HepG2 (cell line): ENCODE measurements at regions not wholly inside any gene's neighbourhood (a gene's known extent, or its start where the extent isn't known, plus 50 kb on each side); places are given as distances from the start of the nearest gene placed in this dataset.

Experiments
- ATAC-seq: fragments of 200-7000 bp; cut with Tn5 transposase; 3 replicates; pipeline ENCODE4 v1.9.1; 2020; ENCODE audit warnings: mild to moderate bottlenecking, moderate library complexity
- BruUV-seq: library from RNA; stranded (reverse); fragments of 400-500 nt; replicated peaks from 2 replicates; lab custom pipeline; 2021; lab: Mats Ljungman, UMichigan
- CTCF ChIA-PET: fragments of 300-600 bp; formaldehyde crosslinking; extraction: SDS; loops from one replicate; lab custom pipeline; 2021; ENCODE audit warnings: low total read pairs, inconsistent platforms, low intra/inter-chr PET ratio; lab: Yijun Ruan, JAX
- POLR2A ChIA-PET: fragments of 350-600 bp; sonication (Branson Sonifier 250); formaldehyde crosslinking; loops from one replicate; lab custom pipeline; 2020; ENCODE audit warnings: antibody characterized with exemption, inconsistent platforms; lab: Yijun Ruan, JAX
- DNase-seq: peaks from one replicate; pipeline ENCODE4 v3.0.0-alpha.2; 2015; ENCODE audit warnings: low spot score
- FAIRE-seq: peaks from 3 replicates; lab custom pipeline; 2011; peaks lifted over from hg19 to GRCh38; lab: Jason Lieb, UNC
- H2AFZ ChIP-seq: one replicate; pipeline ENCODE4 v1.6.1; 2011; ENCODE audit warnings: low read length, inconsistent platforms
- H3K27ac ChIP-seq: fragments of 300-600 bp; 3 replicates; pipeline ENCODE4 v1.8.0; 2011; ENCODE audit warnings: mixed run types, mild to moderate bottlenecking, mixed read lengths, low read length, inconsistent platforms; ENCODE audit not compliant: insufficient read depth; ENCODE audit errors: extremely low read length
- H3K27me3 ChIP-seq, 2 experiments: fragments of 200-600 bp in 1 of 2; 2 replicates in 1 of 2; 3 replicates in 1 of 2; pipeline versions ENCODE4 v1.6.0 to v1.8.0; 2011; ENCODE audit warnings: low read length in 2 of 2, mild to moderate bottlenecking in 2 of 2, moderate library complexity in 2 of 2, inconsistent platforms in 1 of 2; ENCODE audit not compliant: insufficient read depth in 2 of 2, control insufficient read depth in 1 of 2
- H3K36me3 ChIP-seq, 2 experiments: fragments of 200-600 bp in 1 of 2; replicated peaks in 1 of 2; 2 replicates in 1 of 2; 3 replicates in 1 of 2; pipeline versions ENCODE4 v1.5.1 to v1.8.0; 2011; ENCODE audit warnings: low read length in 2 of 2, inconsistent platforms in 1 of 2; ENCODE audit not compliant: insufficient read depth in 2 of 2, control insufficient read depth in 1 of 2
- H3K4me1 ChIP-seq: 2 replicates; pipeline ENCODE4 v1.5.1; 2012; ENCODE audit warnings: low read length, inconsistent platforms; ENCODE audit not compliant: insufficient read depth
- H3K4me2 ChIP-seq: 2 replicates; pipeline ENCODE4 v1.6.0; 2011; ENCODE audit warnings: low read depth, low read length, inconsistent platforms
- H3K4me3 ChIP-seq, 3 experiments: fragments of 200-600 bp in 1 of 3; sonication (generic), shearing (Covaris generic) in 1 of 3; replicated peaks in 1 of 3; 2 replicates each; pipeline ENCODE4 v1.5.1; 2011 to 2016; ENCODE audit warnings: low read length in 3 of 3, inconsistent platforms in 2 of 3, low read depth in 2 of 3, mild to moderate bottlenecking in 2 of 3, control low read depth in 1 of 3, mixed read lengths in 1 of 3; ENCODE audit not compliant: insufficient read depth in 1 of 3
- H3K79me2 ChIP-seq: one replicate; pipeline ENCODE4 v1.6.1; 2011; ENCODE audit warnings: low read length, inconsistent platforms; ENCODE audit not compliant: insufficient read depth
- H3K9ac ChIP-seq: 2 replicates; pipeline ENCODE4 v1.6.0; 2011; ENCODE audit warnings: mild to moderate bottlenecking, low read depth, low read length, inconsistent platforms; ENCODE audit not compliant: insufficient read depth
- H3K9me3 ChIP-seq: 2 replicates; pipeline ENCODE4 v1.5.1; 2012; ENCODE audit warnings: mild to moderate bottlenecking, low read length
- H4K20me1 ChIP-seq: 2 replicates; pipeline ENCODE4 v1.6.0; 2011; ENCODE audit warnings: inconsistent platforms, mild to moderate bottlenecking, low read length, moderate library complexity; ENCODE audit not compliant: insufficient read depth
- CBX2 ChIP-seq, 2 experiments: fragments of 200-600 bp in 1 of 2; sonication (generic); formaldehyde crosslinking in 1 of 2; IDR thresholded peaks; 2 replicates each; pipeline versions ENCODE4 v1.7.0 to v1.8.1; 2018 to 2022; ENCODE audit warnings: low read depth in 2 of 2, low read length in 1 of 2, mild to moderate bottlenecking in 1 of 2, missing genetic modification reagents in 1 of 2
- GTF2F1 ChIP-seq: fragments of 150-350 bp; IDR thresholded peaks from 2 replicates; pipeline ENCODE4 v1.6.1; 2014; ENCODE audit warnings: low read length
- HCFC1 ChIP-seq: fragments of 150-350 bp; IDR thresholded peaks from 2 replicates; pipeline ENCODE4 v1.6.1; 2014; ENCODE audit warnings: low read depth, low read length
- LCORL ChIP-seq, 2 experiments: fragments of 450-650 bp in 1 of 2; sonication (generic) in 1 of 2; formaldehyde crosslinking in 1 of 2; IDR thresholded peaks; 2 replicates each; pipeline versions ENCODE4 v1.5.0 to v1.6.1; 2017 to 2020; ENCODE audit warnings: antibody characterized with exemption in 1 of 2, missing genetic modification reagents in 1 of 2
- MBNL3 ChIP-seq: fragments of 250-450 bp; sonication (Bioruptor Pico); conservative IDR thresholded peaks from 2 replicates; pipeline ENCODE4 v1.8.0; 2022; ENCODE audit warnings: mild to moderate bottlenecking, inconsistent platforms
- MXD4 ChIP-seq: IDR thresholded peaks from 2 replicates; pipeline ENCODE4 v1.6.1; 2016; ENCODE audit warnings: mild to moderate bottlenecking, missing biosample characterization, missing genetic modification reagents
- POLR2G ChIP-seq: fragments of 200-400 bp; formaldehyde crosslinking; IDR thresholded peaks from 2 replicates; pipeline ENCODE4 v1.6.1; 2018; ENCODE audit warnings: mild to moderate bottlenecking, low read depth, low read length, moderate library complexity
- SNAPC2 ChIP-seq: sonication (generic); formaldehyde crosslinking; IDR thresholded peaks from 2 replicates; pipeline ENCODE4 v1.8.1; 2022; ENCODE audit warnings: mild to moderate bottlenecking, missing genetic modification reagents
- THAP8 ChIP-seq: sonication (generic); formaldehyde crosslinking; IDR thresholded peaks from 2 replicates; pipeline ENCODE4 v1.5.1; 2020; ENCODE audit warnings: missing genetic modification reagents, mild to moderate bottlenecking, borderline replicate concordance
- ZFP37 ChIP-seq: sonication (generic); formaldehyde crosslinking; IDR thresholded peaks from 2 replicates; pipeline ENCODE4 v1.4.0; 2020; ENCODE audit warnings: missing genetic modification reagents, borderline replicate concordance
- ZFX ChIP-seq: sonication (generic); formaldehyde crosslinking; IDR thresholded peaks from 2 replicates; pipeline ENCODE4 v1.4.0; 2020; ENCODE audit warnings: mild to moderate bottlenecking, low read depth, missing genetic modification reagents, moderate library complexity
- ZNF101 ChIP-seq: sonication (generic); formaldehyde crosslinking; IDR thresholded peaks from 2 replicates; pipeline ENCODE4 v1.4.0; 2020; ENCODE audit warnings: mild to moderate bottlenecking, low read depth, missing genetic modification reagents, borderline replicate concordance
- ZNF12 ChIP-seq: sonication (generic); formaldehyde crosslinking; IDR thresholded peaks from 2 replicates; pipeline ENCODE4 v1.5.0; 2020; ENCODE audit warnings: missing genetic modification reagents
- ZNF232 ChIP-seq: sonication (generic); formaldehyde crosslinking; IDR thresholded peaks from 2 replicates; pipeline ENCODE4 v1.4.0; 2020; ENCODE audit warnings: missing genetic modification reagents, borderline replicate concordance
- ZNF326 ChIP-seq: sonication (generic); formaldehyde crosslinking; IDR thresholded peaks from 2 replicates; pipeline ENCODE4 v1.4.0; 2020; ENCODE audit warnings: missing genetic modification reagents, borderline replicate concordance
- ZNF513 ChIP-seq: sonication (generic); formaldehyde crosslinking; conservative IDR thresholded peaks from 2 replicates; pipeline ENCODE4 v1.5.0; 2020; ENCODE audit warnings: missing genetic modification reagents
- ZNF660 ChIP-seq: sonication (generic); formaldehyde crosslinking; IDR thresholded peaks from 2 replicates; pipeline ENCODE4 v1.5.1; 2020; ENCODE audit warnings: mild to moderate bottlenecking, low read depth, missing genetic modification reagents, borderline replicate concordance
- ZNF720 ChIP-seq: sonication (generic); formaldehyde crosslinking; IDR thresholded peaks from 2 replicates; pipeline ENCODE4 v1.4.0; 2020; ENCODE audit warnings: missing genetic modification reagents
- ZNF850 ChIP-seq: sonication (generic); formaldehyde crosslinking; conservative IDR thresholded peaks from 2 replicates; pipeline ENCODE4 v1.9.0; 2021; ENCODE audit warnings: mild to moderate bottlenecking, missing genetic modification reagents
- WGBS: methylation state at CpG from one replicate; pipeline ENCODE4 v1.1.6; 2017; ENCODE audit warnings: low lambda C conversion rate; 5-methylcytosine and 5-hydroxymethylcytosine counted together
- in situ Hi-C: cut with HindIII; loops from 2 replicates; pipeline ENCODE4 v1.10.0; 2017; ENCODE audit warnings: low pct_unique_long_range_greater_than_20kb; ENCODE audit not compliant: extremely low pct_ligation_motif_present
- intact Hi-C: fragments of 100-400 bp; cut with micrococcal nuclease; formaldehyde crosslinking; loops from one replicate; pipeline ENCODE4 v1.10.0; 2022; ENCODE audit not compliant: unreplicated experiment
- TF ChIP-seq, protein P1 (sequence below): sonication (generic); formaldehyde crosslinking; IDR thresholded peaks from 2 replicates; pipeline ENCODE4 v1.5.0; 2020; ENCODE audit warnings: mild to moderate bottlenecking, missing genetic modification reagents

- WGBS = 0% methylated on average over 2 of the region's 2 CpGs
- peaks cover 78% of the 10 kb centered on the region for H3K9me3 ChIP-seq
- no peak for FAIRE-seq
- ChIA-PET POLR2A (no interaction called here), CTCF (no interaction called here)
- no peaks in the 10 kb centered on the region for H3K36me3 ChIP-seq
- intact Hi-C loops (no loop called here), in situ Hi-C loops (no loop called here)
- no peak overlapping the region for H3K27ac ChIP-seq
- H2AFZ ChIP-seq = no peak overlapping the region
- H3K9ac ChIP-seq = no peak overlapping the region
- no TSS peak for BruUV-seq
- no peak for ATAC-seq
- no peaks in the 10 kb centered on the region for H3K4me1 ChIP-seq
- no peaks in the 10 kb centered on the region for H3K79me2 ChIP-seq
- DNase-seq = no peak
- no peaks in the 10 kb centered on the region for H3K27me3 ChIP-seq
- H3K4me2 ChIP-seq = no peak overlapping the region
- H3K4me3 ChIP-seq = no peak overlapping the region
- H4K20me1 ChIP-seq = no peaks in the 10 kb centered on the region
- no peak for TF ChIP-seq CBX2 (IDR thresholded peaks at IDR 0.05; ENCODE audit: low read depth, low read length)
- no peak for TF ChIP-seq CBX2 (CRISPR knock-in tag; IDR thresholded peaks at IDR 0.05; ENCODE audit: low read depth)
- no peak for TF ChIP-seq POLR2G
- no peak for TF ChIP-seq ZNF720 (CRISPR knock-in tag)
- no peak for TF ChIP-seq ZNF513
- no peak for TF ChIP-seq ZNF326 (CRISPR knock-in tag)
- no peak for TF ChIP-seq MXD4 (CRISPR knock-in tag)
- TF ChIP-seq ZNF12 (CRISPR knock-in tag) = no peak
- no peak for TF ChIP-seq THAP8
- no peak for TF ChIP-seq LCORL (IDR thresholded peaks at IDR 0.05)
- TF ChIP-seq LCORL (CRISPR knock-in tag; IDR thresholded peaks at IDR 0.05) = no peak
- TF ChIP-seq ZNF850 (CRISPR knock-in tag) = no peak
- TF ChIP-seq SNAPC2 (CRISPR knock-in tag) = no peak
- TF ChIP-seq, protein P1, sequence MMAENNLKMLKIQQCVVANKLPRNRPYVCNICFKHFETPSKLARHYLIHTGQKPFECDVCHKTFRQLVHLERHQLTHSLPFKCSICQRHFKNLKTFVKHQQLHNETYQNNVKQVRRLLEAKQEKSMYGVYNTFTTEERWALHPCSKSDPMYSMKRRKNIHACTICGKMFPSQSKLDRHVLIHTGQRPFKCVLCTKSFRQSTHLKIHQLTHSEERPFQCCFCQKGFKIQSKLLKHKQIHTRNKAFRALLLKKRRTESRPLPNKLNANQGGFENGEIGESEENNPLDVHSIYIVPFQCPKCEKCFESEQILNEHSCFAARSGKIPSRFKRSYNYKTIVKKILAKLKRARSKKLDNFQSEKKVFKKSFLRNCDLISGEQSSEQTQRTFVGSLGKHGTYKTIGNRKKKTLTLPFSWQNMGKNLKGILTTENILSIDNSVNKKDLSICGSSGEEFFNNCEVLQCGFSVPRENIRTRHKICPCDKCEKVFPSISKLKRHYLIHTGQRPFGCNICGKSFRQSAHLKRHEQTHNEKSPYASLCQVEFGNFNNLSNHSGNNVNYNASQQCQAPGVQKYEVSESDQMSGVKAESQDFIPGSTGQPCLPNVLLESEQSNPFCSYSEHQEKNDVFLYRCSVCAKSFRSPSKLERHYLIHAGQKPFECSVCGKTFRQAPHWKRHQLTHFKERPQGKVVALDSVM = no peak
- TF ChIP-seq ZFX (CRISPR knock-in tag) = no peak
- TF ChIP-seq ZNF232 (CRISPR knock-in tag) = no peak
- no peak for TF ChIP-seq GTF2F1
- no peak for TF ChIP-seq MBNL3 (CRISPR knock-in tag)
- no peak for TF ChIP-seq ZNF660 (CRISPR knock-in tag)
- no peak for TF ChIP-seq ZNF101 (CRISPR knock-in tag)
- no peak for TF ChIP-seq ZFP37 (CRISPR knock-in tag)
- no peak for TF ChIP-seq HCFC1
Observed at GRCh38 chr14:48672506-48672905, 913.7 kb downstream of the RPS29 start.
